NCI-H1930 (cell line): ENCODE measurements at regions not wholly inside any gene's neighbourhood (a gene's known extent, or its start where the extent isn't known, plus 50 kb on each side); places are given as distances from the start of the nearest gene placed in this dataset.
"Not testable (repeated sequence)": the region's sequence is repeated elsewhere in the genome, so short reads cannot be mapped to it uniquely, and the experiment has no call there.

Source experiments
- DNase-seq, 2 experiments: peaks; one replicate each; lab custom pipeline; 2025; lab: John Stamatoyannopoulos, UW

DNA sequence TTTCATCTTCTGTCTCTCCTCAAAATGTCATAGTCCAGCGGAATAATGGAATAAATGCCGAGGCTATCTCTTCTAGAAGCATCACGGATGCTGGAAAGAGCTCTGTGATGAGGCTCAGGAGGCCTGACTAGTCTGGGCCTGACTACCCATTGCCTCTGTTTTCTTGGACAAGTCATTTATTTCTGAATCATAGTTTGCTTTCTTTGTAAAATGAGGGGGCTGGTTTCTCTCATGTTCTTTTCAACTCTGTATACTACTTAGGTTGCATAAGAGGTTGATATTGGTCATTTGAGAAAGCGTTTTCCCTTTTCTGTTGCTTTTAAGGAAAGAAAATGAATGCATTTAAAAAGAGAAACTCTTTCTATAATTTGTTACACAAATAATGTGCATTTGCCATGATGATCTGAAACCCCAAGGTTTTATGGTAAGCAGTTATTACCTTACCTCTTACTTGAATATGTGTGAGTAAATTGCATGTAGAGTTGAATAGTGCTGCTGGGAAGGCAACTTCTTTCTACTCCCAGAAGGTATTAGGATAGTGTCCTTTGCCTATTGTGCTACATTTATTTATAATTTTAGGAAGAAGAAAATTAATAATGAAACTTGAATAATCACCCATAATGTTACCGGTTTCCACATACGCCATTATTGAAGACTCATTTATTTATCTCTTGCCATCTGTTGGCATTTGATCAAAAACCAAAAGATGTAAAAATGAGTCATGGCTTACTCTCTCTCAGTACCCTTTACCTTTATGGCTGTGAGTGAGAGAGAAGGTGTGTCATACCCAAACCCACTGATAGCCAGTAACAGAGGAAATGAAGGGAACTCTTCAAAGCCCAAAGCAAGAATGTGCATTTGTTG is 179.1 kb downstream of the FASLG start:
- no peak for DNase-seq

DNA sequence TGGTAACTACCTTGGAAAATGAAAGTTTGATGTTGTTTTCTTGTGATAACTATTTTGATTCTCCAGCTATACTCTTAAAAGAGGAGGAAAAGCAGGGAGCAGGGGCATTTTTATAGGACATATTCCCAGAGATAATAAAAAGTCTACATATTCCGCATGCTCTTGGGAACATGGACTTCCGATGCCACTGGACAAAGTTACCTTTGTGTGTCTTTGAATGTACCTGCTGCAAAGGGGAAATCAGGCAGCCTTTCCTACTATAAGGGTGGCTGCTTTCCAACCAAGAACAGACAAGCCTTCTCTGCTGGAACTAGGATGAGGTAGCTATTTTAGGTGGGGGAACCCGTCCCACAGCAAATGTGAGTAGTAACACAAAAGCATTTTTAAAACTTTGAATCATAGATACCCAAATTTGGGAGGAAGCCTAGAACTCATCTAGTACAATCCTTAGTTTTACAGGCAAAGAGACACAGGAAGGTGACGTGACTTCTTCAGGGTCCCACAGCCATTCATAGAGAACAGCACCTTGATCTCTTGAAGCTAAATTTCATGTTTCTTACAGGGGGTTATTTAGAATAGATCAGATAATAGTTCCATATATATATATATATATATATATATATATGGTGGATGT is 179.9 kb downstream of the FASLG start:
- no peak for DNase-seq

DNA sequence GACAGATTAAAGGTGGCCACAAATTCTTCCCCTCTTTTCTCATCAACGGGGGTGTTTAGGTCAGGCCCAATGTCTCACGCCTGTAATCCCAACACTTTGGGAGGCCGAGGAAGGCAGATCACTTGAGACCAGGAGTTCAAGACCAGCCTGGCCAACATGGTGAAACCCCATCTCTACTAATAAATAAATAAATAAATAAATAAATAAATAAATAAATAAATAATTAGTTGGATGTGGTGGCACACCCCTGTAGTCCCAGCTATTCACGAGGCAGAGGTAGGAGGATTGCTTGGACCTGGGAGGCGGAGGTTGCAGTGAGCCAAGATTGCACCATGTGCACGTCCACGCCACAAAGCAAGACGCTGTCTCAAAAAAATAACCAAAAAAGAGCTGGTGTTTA is 180.7 kb downstream of the FASLG start:
- not testable (repeated sequence) for DNase-seq

DNA sequence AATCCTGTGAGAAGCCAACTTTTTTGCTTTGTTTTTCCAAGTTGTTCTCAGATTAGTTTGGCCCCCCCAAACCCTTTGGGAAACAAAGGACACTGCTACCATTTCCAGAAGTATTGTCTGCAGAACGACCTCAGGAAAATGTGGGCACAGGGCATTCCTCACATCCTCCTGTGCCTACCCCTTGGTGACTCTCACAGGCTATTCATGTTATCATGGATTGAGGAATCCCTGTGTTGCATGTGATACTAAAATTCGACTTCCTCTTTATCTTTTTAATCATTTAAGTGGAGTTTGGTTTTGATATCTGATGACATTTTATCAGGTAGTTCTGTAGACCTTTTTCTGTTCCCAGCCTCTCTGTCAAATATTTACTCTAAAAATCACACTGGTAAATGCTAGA is 184.5 kb downstream of the FASLG start:
- DNase-seq, result no peak

DNA sequence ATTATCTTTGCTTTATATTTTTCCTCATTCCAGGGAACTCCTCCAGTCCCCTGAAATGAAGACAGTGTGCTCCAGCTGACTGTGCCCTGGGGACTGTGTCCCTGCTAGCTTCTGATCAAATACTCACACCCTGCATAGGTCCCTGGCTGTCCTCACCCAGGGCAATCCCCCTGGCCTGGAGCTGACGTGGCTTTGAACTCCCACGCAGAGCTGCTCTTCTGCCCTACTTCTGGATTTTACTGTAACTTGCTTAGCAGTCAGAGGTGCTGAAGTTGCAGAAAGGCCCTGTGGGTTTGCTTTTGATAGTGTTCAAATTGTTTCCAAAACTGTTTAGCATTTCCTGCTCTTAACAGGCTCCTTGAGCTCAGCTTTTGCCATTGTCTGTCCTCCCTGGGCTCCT is 186.5 kb downstream of the FASLG start:
- no peak for DNase-seq

DNA sequence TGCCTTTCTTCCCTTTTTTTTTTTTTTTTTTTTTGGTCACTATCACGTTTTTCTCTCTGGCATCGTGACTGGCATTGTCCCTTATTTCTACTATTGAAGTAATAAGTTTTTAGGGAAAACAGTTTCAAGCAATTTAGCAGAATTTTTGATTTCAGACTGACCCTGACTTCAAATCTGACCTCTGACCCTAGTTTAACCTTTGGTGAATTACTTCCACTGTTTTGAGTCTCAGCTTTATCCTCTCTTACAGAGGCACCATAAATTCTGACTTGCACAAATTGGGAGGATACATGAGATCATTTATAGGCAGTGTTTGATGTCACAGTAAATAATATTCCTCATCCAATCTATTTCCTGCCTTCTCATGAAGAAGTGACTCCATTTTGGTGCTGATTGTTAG is 187.0 kb downstream of the FASLG start:
- no peak for DNase-seq

DNA sequence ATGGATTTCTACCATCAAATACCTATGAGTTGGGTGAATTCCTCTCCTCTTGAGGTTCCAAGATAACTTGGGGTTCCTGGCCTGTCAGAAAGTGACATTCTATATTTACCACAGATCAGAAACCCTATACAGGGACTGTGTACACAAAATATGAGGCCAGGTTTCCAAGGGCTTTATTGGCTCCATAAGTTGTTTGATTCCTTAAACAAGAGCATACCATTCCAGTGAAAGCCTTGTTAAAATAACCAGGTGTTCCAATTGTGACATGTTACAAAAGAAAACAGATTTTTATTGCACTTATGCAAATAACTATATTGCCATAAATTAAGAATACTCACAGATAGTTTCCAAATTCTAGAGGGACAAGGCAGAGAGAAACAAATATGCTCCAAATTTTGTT is 188.9 kb downstream of the FASLG start:
- DNase-seq, result not testable (repeated sequence)

DNA sequence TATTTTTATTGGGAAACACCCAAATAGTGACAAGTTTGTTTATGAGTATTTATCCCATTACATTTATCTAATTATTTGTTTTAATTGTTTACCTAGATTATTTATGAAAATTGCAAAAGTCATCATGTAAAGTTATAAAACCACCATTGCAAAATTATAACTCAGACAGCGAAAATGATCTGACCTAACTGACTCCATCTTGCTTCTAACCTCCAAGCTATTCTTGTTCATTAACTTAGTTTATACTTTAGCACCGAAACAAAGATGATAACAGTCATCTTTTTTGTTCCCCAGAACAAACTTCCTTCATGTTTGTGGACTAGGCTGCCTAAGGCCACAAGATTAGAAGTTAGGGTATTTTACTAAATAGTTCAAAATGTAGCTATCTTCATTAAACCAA is 190.8 kb downstream of the FASLG start:
- DNase-seq, result no peak

DNA sequence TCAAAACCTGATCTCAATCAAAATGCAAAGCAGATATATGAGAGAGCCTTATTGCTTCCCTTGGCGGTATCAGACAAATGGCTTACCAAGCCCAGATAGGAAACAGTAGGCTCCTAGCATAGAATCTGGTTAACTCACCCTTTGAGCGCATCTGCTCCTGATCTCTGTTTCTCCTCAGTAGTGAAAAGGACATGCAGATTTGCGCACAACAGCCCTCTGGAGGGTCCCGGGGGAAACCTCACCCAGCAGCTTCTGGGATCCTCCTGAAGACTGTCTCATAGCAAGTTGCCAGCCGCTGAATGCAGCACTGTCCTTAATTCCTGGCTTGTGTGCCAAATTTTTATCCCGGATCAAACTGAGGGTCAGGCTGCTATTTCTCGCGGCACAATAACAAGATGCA is 192.2 kb downstream of the FASLG start:
- no peak for DNase-seq

DNA sequence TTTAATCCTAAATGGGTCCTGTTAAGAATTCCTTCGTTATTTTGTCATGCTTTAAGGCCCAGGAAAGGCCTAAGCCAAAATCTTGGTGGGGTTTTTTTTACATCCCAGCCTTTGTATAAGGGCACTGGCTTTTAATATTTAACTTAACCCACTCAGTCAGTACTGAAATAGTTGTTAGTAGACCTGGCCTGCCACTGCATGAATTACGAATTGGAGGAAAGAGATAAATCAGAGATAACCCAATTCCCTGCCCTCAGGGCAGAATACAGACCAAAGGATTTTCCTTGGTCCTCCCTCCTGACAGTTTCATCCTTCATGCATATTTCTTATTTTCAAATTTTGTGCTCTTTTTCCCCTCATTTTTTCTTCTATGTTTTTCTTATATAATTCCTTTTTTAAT is 193.0 kb downstream of the FASLG start:
- no peak for DNase-seq

DNA sequence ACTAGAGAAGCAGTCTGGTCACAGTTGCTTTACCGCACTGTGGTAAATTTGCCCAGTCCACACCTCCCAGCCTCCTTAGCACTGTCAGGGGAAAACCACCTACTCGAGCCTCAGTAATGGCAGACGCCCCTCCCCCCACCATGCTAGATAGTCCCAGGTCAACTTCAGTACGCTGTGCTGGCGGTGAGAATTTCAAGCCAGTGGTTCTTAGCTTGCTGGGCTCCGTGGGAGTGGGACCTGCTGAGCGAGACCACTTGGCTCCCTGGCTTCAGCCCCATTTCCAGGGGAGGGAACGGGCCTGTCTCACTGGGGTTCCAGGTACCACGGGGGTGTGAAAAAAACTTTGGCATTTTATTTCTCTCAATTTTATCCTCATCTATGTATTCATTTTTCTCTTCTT is 194.8 kb downstream of the TNFSF18 start:
- not testable (repeated sequence) for DNase-seq

DNA sequence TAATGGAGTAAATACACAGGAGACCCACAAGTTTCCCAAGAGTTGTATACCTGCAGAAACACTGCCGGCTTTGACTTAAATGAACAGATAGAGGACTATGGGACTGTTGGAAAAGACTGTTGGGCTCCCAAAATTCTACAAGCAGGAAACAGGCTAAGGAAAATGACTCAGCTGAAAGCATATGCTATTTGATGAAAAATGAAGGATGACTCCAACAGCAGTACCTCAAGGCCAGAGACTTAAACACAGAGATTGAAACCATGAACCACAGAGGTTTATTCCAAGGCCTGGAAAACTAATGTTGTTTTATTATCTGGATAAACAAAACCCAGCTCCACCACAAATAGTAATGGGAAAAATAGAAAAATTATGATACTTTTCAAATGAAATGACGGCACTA is 187.7 kb downstream of the TNFSF18 start:
- no peak for DNase-seq

DNA sequence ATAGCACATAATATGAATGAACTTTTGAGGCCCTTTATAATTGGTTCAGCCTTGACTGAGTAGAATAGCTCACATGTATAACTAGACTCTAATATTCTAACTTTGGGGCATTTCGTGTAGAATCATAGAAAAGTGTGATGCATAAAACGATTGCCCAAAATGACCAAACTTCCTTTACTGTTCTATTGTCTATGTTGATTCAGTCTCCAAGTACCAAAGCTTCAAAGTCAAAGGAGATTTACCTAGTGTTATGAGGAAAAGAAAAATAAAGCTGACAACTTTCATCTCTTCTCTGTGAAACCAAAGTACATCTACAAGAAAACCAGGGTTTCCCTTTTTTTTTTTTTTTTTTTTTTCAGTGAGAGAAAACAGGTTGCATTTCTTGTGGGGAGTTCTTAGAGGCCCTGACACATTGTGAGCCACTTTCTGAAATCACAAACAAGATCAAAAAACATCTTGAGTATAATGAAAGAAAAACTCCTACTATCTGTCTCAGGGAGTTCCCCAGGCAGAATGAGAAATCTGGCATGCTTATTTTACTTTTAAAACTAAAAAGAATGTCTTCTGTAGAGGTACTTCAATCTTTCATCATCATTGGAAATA is 183.4 kb downstream of the TNFSF18 start:
- DNase-seq, result no peak

DNA sequence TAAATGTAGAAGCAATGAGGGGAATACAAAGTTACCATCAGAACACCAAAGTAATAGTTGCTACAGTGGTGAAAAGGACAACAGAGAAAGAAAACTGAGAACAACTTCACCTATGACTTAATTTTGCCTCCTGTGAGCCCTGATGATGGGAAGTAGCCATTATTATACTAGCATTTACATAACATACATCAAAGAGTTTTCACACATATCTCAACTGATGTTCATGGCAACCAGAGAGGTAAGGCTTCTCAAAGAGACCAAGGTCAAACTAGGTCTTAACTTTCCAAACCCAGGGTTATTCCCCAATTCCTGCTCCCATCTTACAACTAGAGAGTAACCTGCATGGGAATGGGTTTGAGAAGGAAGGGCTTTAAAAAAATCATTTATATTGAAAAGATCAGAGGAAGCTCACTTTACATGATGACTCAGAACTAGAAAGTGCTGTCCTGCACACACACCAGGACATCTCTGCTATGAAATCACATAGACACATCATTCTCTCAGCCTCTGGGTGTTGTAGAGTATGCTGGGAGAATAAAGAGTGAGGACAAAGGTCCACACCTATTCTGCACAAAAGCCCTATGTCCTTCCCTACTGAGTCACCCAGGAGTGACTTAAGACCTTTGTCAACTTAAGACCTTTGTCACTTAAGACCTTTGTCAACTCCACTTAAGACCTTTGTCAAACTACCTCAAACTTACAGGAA is 179.7 kb downstream of the TNFSF18 start:
- DNase-seq, result no peak

DNA sequence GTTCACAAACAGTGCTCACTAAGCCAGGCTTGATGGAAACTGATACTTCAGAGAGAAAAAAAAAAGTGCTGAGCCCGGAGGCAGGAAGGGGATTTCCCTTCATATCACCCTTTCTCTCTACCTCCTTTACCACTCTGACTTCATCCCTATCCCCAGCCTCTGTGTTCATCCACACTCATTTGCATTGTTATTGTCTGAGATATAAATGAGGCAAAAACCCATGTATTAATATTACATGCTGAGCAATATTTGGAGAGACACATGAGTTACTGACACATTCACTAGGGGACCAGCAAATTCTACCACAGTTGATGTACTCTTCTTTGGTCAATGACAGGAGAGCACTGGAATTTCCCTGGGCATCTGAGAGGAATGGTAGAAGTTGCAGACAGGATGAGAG is 175.8 kb downstream of the TNFSF18 start:
- DNase-seq, result no peak

DNA sequence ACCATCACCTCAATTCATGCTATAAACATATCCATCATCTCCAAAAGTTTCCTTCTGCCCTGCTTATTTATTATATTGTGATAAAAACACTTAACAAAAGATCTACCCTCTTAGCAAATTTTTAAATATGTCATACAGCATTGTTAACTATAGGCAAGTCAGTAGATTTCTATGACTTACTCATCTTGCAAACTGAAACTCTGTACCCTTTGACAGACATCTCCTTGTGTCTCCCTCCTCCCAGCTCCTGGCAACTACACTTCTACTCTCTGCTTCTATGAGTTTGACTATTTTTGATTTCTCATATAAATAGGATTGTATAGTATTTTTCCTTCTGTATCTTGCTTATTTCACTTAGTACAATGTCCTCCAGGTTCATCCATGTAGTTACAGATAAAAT is 174.8 kb downstream of the TNFSF18 start:
- DNase-seq, result no peak

DNA sequence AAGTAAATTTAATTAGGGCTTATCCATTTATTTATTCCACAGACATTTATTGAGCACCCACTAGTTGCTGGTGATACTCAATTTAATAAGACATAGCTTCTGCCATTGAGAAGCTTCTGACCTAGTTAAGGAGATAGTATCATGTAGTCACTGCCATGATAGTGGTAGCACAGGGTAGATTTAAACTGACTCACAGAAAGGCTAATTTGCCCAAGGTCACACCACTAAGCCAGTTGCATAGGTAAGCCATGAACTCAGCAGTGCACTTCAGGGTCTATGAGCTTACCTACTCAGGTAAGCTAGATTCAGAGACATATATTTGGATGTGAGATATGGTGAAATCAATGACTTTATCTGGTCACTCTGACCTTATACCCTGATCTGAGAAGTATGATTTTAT is 168.4 kb downstream of the TNFSF18 start:
- DNase-seq, result no peak

DNA sequence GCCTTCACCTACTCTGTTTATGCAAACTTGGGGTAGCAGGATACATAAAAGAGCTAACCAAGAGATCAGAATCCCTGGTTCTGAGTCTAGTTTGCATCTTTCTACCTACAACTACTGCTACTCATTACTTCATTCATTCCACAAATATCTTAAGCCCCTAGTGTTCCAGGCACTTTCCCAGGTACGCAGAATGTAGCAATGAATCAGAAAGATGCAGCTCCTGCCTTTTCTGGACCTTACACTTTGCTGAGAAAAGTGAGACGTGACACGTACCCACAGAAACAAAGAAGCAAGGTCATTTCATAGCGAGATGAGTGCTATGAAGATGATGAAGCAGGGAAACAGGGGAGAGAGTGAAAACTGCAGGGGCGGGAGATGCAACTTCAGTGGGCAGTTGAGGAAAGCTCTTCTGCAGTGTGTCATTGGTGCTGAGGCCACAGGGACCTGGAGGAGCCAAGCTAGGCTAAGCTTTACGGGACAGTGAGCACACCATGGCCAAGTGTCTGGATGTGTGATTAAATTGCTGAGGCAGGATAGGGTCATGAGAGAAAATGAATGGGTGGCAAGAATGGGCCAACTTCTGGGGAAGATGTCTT is 167.9 kb downstream of the TNFSF18 start:
- DNase-seq, result no peak

DNA sequence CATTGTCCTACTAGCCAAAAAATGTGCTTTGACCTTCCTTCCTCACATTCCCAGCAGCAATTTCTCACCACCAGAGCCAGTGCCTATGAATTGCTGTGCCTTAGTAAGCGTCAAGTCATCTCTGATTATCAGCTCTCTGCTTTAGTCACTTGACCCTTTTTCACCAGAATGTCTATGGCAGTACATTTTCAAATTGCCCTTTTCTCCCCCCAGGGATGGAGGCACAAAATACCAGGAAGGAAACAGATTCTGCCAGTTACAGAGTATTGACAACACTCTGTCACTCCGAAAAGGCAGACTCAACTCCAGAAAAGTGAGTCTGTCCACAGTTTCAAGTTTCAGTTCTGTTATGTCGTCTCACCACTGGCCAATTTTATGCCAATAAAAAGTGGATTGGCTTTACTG is 167.4 kb downstream of the TNFSF18 start:
- no peak for DNase-seq

DNA sequence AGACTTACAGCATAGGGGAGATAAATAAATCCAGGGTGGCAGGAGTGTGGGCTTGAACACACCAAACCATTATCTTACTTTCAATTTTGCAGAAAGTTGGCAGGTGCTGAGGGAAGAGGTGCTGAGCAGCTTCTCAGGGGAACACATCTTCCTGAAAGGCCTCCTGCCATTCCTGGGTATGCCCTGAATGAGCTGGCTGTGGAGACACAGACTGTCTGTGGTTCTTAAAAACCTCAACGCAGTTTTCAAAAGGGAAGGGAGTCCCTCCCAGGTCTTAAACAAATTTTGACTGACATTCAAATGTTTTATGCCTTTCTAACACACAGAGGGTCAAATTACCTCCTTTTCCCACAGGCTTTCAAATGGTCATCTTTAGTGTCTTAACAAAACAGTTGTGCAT is 166.9 kb downstream of the TNFSF18 start:
- DNase-seq, result no peak

DNA sequence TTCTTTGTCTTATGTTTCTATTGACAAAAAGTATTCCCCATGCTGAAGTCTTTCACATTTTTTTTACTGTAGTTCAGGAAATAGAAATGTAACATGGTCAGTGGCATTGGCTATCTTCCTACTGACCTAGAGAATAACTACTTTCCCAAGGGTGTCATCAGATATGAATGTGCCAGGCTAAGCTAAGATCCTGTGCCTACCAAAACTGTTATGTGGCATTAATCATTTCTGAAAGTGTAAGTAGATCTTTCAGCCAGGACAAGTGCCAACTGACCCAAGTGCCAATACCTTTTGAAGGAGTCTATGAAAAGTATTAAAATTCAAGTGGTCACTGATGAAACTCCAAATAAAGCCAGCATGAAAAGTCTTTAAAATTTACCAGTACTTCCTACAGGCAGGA is 165.3 kb downstream of the TNFSF18 start:
- no peak for DNase-seq

DNA sequence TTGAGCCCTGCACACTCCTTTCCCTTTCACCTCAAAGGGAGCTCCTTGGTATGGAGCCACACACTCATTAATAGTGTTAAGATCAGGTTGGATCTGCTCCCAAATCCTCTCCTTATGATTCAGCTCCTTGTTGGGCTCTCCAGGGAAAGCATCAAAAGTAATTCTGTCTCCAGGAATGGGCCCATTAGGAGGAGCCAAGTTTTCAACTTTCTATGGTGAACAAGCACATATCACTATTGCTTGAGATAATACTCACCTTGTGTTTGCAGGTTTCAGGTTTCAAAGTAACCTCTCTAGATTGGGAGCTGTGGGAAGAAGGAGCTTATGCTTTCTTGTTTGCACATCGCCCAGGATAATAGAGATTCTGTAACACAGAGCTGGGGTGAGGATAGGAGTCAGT is 164.8 kb downstream of the TNFSF18 start:
- DNase-seq, result no peak
